GM12865 (cell line): ENCODE measurements at regions not wholly inside any gene's neighbourhood (a gene's known extent, or its start where the extent isn't known, plus 50 kb on each side); places are given as distances from the start of the nearest gene placed in this dataset.

Experiments
- DNase-seq: peaks from one replicate; pipeline ENCODE4 v3.0.0; 2010; ENCODE audit warnings: low read depth
- H3K4me3 ChIP-seq: 2 replicates; pipeline ENCODE4 v1.5.1; 2011; ENCODE audit warnings: mild to moderate bottlenecking, low read depth, low read length, control low read depth
- TF ChIP-seq, protein P1 (sequence below): IDR thresholded peaks from 2 replicates; pipeline ENCODE4 v1.5.1; 2011; ENCODE audit warnings: low read length, control low read depth, low read depth, inconsistent platforms; ENCODE audit not compliant: insufficient read depth; ENCODE audit errors: missing control alignments

DNA sequence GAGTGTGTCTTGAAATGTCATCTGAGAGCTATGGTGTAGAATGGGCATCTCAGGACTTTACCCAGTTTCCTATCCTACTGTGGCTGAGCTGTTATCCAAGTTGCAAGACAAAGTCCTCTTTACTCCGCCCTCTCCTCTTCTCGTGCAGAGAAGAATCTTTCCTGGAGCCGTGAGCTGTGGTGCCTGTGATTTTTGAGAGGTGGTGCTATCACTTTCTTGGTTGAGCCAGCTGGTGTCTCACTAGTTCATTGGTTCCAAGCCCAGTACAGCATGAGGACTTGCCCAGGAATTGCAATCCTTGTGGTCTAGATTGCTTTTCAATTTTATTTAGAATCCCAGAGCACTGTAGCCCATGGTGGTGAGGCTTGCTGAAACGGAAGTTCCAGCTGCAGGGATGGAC lies 2300.3 kb downstream of the MAT2B start:
- TF ChIP-seq, protein P1, sequence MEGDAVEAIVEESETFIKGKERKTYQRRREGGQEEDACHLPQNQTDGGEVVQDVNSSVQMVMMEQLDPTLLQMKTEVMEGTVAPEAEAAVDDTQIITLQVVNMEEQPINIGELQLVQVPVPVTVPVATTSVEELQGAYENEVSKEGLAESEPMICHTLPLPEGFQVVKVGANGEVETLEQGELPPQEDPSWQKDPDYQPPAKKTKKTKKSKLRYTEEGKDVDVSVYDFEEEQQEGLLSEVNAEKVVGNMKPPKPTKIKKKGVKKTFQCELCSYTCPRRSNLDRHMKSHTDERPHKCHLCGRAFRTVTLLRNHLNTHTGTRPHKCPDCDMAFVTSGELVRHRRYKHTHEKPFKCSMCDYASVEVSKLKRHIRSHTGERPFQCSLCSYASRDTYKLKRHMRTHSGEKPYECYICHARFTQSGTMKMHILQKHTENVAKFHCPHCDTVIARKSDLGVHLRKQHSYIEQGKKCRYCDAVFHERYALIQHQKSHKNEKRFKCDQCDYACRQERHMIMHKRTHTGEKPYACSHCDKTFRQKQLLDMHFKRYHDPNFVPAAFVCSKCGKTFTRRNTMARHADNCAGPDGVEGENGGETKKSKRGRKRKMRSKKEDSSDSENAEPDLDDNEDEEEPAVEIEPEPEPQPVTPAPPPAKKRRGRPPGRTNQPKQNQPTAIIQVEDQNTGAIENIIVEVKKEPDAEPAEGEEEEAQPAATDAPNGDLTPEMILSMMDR, result no peak

DNA sequence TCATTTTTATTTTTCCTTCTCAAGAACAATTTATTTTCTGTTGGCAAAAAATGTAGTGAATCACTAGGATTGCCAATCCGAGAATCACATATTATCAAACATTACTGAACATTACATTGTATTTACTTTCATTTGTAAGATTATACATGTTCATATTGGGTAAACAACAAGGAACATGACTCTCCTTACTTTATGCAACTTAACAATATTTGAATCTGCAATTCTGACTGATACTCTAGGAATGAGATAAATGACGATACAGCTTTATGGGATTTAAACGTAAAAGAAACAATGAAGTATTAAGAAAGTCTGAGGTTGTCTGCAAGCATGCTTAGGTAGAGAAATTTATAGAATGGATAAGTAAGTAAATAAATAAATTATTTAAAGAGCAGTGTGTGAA lies 2302.9 kb downstream of the MAT2B start:
- TF ChIP-seq, protein P1, result no peak
- no peak overlapping the region for H3K4me3 ChIP-seq
- no peak for DNase-seq

More for the DNA sequence above, 2300.3 kb downstream of the MAT2B start:
- no peak overlapping the region for H3K4me3 ChIP-seq
- no peak for DNase-seq

DNA sequence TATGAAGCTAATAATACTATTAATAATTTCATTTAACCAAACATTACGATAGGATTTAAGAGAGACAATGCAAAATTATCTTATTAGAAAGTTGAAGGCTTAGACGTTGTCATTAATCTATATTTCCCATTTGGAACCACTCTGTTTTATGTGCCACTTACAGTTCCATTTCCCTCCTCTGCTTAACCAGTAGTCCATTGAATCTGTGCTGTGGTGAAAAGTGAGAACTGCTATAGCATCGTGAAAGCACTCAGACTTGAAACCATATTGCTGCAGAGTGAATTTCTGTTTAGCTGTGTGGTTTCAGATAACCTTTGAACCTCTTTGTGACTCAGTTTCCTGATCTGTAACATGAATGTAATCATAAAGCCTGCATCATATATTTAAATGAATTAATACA lies 2304.5 kb downstream of the MAT2B start:
- TF ChIP-seq, protein P1, result no peak
- no peak for DNase-seq

DNA sequence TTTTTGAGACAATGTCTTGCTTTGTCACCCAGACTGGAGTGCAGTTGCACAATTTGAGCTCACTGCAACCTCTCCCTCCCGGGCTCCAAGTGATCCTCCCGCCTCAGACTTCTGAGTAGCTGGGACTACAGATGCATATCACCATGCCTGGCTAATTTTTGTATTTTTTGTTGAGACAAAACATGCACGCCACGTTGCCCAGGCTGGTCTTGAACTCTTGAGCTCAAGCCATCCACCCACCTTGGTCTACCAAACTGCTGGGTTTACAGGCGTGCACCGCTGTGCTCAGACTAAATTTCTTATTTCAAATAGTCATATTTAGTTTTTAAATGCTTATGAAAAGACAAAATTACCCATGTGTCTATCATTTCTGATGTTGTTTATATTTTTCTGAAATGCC lies 2324.1 kb downstream of the MAT2B start:
- no peak for DNase-seq
- TF ChIP-seq, protein P1, result no peak
- no peak overlapping the region for H3K4me3 ChIP-seq

More for the DNA sequence above, 2304.5 kb downstream of the MAT2B start:
- no peak overlapping the region for H3K4me3 ChIP-seq

DNA sequence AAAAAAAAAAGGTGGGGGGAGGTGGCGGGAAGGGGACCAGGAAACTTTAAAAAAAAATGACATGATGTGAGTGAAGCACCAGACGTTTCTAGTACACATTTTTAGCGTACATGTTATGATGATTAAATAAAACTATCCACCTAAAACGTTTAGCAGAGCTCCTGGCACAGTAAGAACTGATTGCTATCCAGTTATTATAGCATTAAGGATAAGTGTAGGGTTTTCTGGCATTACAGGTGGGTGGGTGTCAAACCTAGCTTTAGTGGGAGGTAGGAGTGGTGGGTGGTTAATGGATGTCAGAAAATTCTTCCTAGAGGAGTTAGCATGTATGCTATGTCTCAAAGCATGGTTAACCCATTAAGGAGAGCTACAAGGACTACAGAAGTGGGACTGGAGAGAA lies 2329.5 kb downstream of the MAT2B start:
- no peak overlapping the region for H3K4me3 ChIP-seq
- no peak for DNase-seq
- TF ChIP-seq, protein P1, result no peak

DNA sequence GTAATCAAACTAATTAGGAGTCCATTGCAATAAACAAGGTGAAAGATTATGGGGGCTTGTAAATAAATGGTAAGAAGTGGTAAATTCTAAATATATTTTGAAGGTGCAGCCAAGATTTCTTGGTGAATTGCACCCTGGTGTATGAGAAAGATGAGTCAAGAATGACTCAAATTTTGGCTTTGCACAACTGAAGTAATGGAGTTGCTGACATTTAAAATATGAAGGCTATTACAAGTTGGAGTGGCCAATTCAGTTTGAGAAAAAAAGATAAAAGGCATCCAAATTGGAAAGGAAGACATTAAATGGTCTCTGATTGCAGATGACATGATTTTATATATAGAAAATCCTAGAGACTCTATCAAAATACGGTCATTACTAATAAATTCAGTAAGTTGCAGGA lies 2330.6 kb downstream of the MAT2B start:
- DNase-seq, result no peak
- TF ChIP-seq, protein P1, result no peak
- no peak overlapping the region for H3K4me3 ChIP-seq

DNA sequence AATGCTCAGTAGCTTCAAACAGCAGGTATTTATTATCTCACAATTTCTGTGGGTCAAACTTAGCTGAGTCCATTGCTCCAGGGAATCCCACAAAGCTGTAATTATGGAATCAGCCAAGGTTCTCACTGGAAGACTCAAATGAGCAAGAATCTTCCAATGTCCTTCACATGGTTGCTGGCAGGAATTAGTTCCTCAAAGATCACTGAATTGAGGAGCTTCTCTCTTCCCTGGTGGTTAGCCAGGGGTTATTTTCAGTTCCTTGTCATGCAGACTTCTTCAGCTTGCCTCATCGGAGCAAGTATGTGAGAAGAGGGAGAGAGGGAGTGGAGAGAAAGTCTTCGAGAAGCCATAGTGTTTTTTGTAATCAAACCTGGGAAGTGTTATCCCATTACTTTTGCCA lies 2331.9 kb downstream of the MAT2B start:
- TF ChIP-seq, protein P1, result no peak
- H3K4me3 ChIP-seq, result no peak overlapping the region
- DNase-seq, result no peak
